CD14-positive monocyte (primary cell): ENCODE measurements at regions not wholly inside any gene's neighbourhood (a gene's known extent, or its start where the extent isn't known, plus 50 kb on each side); places are given as distances from the start of the nearest gene placed in this dataset.
"Not testable (repeated sequence)": the region's sequence is repeated elsewhere in the genome, so short reads cannot be mapped to it uniquely, and the experiment has no call there.

Source experiments
- DNase-seq, 3 donors: peaks; one replicate each; pipeline ENCODE4 v3.0.0-alpha.2; 2011 to 2022
- H2AFZ ChIP-seq: 2 replicates; pipeline ENCODE4 v1.6.0; 2012; ENCODE audit warnings: mild to moderate bottlenecking, low read depth, low read length, inconsistent platforms; ENCODE audit not compliant: insufficient read depth, poor library complexity, severe bottlenecking
- H3K27ac ChIP-seq, 2 donors: 1 replicate in 1 of 2; 2 replicates in 1 of 2; pipeline ENCODE4 v1.5.1; 2012 to 2013; ENCODE audit warnings: low read length in 2 of 2, control low read depth in 1 of 2, inconsistent platforms in 1 of 2, low read depth in 1 of 2, mild to moderate bottlenecking in 1 of 2
- H3K27me3 ChIP-seq, 2 donors: one replicate each; pipeline versions ENCODE4 v1.6.0 to v1.6.1; 2011 to 2013; ENCODE audit warnings: low read length in 2 of 2; ENCODE audit not compliant: control insufficient read depth in 2 of 2, insufficient read depth in 2 of 2
- H3K36me3 ChIP-seq, 2 donors: replicated peaks in 1 of 2; 1 replicate in 1 of 2; 2 replicates in 1 of 2; pipeline versions ENCODE4 v1.5.1 to v1.6.1; 2012 to 2013; ENCODE audit warnings: low read length in 2 of 2, control low read depth in 1 of 2, inconsistent platforms in 1 of 2, mild to moderate bottlenecking in 1 of 2; ENCODE audit not compliant: insufficient read depth in 2 of 2, control insufficient read depth in 1 of 2
- H3K4me1 ChIP-seq, 2 donors: 1 replicate in 1 of 2; 2 replicates in 1 of 2; pipeline versions ENCODE4 v1.5.1 to v1.6.1; 2012 to 2013; ENCODE audit warnings: low read length in 2 of 2, control low read depth in 1 of 2, inconsistent platforms in 1 of 2, mild to moderate bottlenecking in 1 of 2, moderate library complexity in 1 of 2; ENCODE audit not compliant: insufficient read depth in 2 of 2, control insufficient read depth in 1 of 2
- H3K4me2 ChIP-seq: replicated peaks from 2 replicates; pipeline ENCODE3; 2012; ENCODE audit warnings: low read length, moderate library complexity, mild to moderate bottlenecking; ENCODE audit not compliant: poor library complexity, severe bottlenecking; ENCODE audit errors: extremely low read depth
- H3K4me3 ChIP-seq, 3 experiments: fragments of 200-600 bp in 1 of 3; sonication (generic) in 1 of 3; replicated peaks in 1 of 3; 1 replicate in 2 of 3; 2 replicates in 1 of 3; pipeline ENCODE4 v1.5.1; 2011 to 2013; ENCODE audit warnings: low read length in 3 of 3, mild to moderate bottlenecking in 3 of 3, control low read depth in 2 of 3, low read depth in 2 of 3, inconsistent platforms in 1 of 3, moderate library complexity in 1 of 3
- H3K79me2 ChIP-seq: 2 replicates; pipeline ENCODE4 v1.6.0; 2012; ENCODE audit warnings: mild to moderate bottlenecking, control low read depth, inconsistent platforms, low read length, moderate library complexity; ENCODE audit not compliant: insufficient read depth
- H3K9ac ChIP-seq: 2 replicates; pipeline ENCODE4 v1.6.0; 2017; ENCODE audit warnings: low read length, mild to moderate bottlenecking; ENCODE audit not compliant: insufficient read depth, poor library complexity, severe bottlenecking
- H3K9me3 ChIP-seq, 2 donors: replicated peaks in 1 of 2; 1 replicate in 1 of 2; 2 replicates in 1 of 2; pipeline versions ENCODE4 v1.5.1 to v1.6.1; 2012 to 2013; ENCODE audit warnings: low read length in 2 of 2, control low read depth in 1 of 2; ENCODE audit not compliant: control insufficient read depth in 1 of 2, insufficient read depth in 1 of 2
- H4K20me1 ChIP-seq: 2 replicates; pipeline ENCODE4 v1.6.0; 2012; ENCODE audit warnings: mild to moderate bottlenecking, low read length, control low read depth, moderate library complexity; ENCODE audit not compliant: insufficient read depth
- H3K27ac Mint-ChIP-seq, 7 donors: one replicate each; pipeline ENCODE4 v1.8.0; 2020; ENCODE audit warnings: mild to moderate bottlenecking in 7 of 7, mixed read lengths in 7 of 7, moderate library complexity in 6 of 7, inconsistent platforms in 2 of 7
- H3K27me3 Mint-ChIP-seq, 3 donors: one replicate each; pipeline ENCODE4 v1.8.0; 2021 to 2022; ENCODE audit warnings: low read depth in 3 of 3, mild to moderate bottlenecking in 3 of 3, mixed read lengths in 3 of 3, moderate library complexity in 3 of 3, inconsistent platforms in 1 of 3
- H3K36me3 Mint-ChIP-seq, 2 donors: one replicate each; pipeline ENCODE4 v1.8.0; 2020; ENCODE audit warnings: mixed read lengths in 2 of 2, inconsistent platforms in 1 of 2, mild to moderate bottlenecking in 1 of 2
- H3K4me1 Mint-ChIP-seq: one replicate; pipeline ENCODE4 v1.8.0; 2020; ENCODE audit warnings: mild to moderate bottlenecking, mixed read lengths
- H3K4me3 Mint-ChIP-seq, 2 donors: one replicate each; pipeline ENCODE4 v1.8.0; 2020; ENCODE audit warnings: mild to moderate bottlenecking in 2 of 2, mixed read lengths in 2 of 2, moderate library complexity in 1 of 2
- H3K9me3 Mint-ChIP-seq, 7 donors: one replicate each; pipeline ENCODE4 v1.8.0; 2020 to 2022; ENCODE audit warnings: mixed read lengths in 7 of 7, mild to moderate bottlenecking in 6 of 7, moderate library complexity in 6 of 7, inconsistent platforms in 2 of 7
- CTCF ChIP-seq: fragments of 200-600 bp; IDR thresholded peaks from one replicate; pipeline ENCODE4 v1.8.0; 2022; ENCODE audit warnings: antibody characterized with exemption, mild to moderate bottlenecking
- WGBS: methylation state at CpG from one replicate; pipeline ENCODE4 v1.1.5; 2013; ENCODE audit warnings: missing lambda C conversion rate; ENCODE audit not compliant: insufficient coverage; 5-methylcytosine and 5-hydroxymethylcytosine counted together
- intact Hi-C, 2 donors: fragments of 100-400 bp; cut with micrococcal nuclease; formaldehyde crosslinking; loops; one replicate each; pipeline versions ENCODE4 v1.15.0 to v1.15.1; 2023

GRCh38 chr5:26486631-26487030 is 551.8 kb downstream of the CDH9 start:
- no peaks in the 10 kb centered on the region for H3K36me3 ChIP-seq
- DNase-seq = no peak
- H2AFZ ChIP-seq = no peak overlapping the region
- H4K20me1 ChIP-seq = no peaks in the 10 kb centered on the region
- H3K4me2 ChIP-seq = no peak overlapping the region
- no peak for TF ChIP-seq CTCF
- Mint-ChIP-seq H3K27me3 (peaks cover 0 to 2% (median 1%) of the 10 kb centered on the region in 3 donors), H3K27ac (no peak overlapping the region), H3K4me1 (no peaks in the 10 kb centered on the region), H3K36me3 (no peaks in the 10 kb centered on the region), H3K4me3 (no peak overlapping the region), H3K9me3 (peaks cover 3 to 19% (median 6%) of the 10 kb centered on the region in 7 donors)
- H3K4me1 ChIP-seq = no peaks in the 10 kb centered on the region
- H3K9me3 ChIP-seq = peaks cover 8 to 11% of the 10 kb centered on the region in 2 donors
- H3K4me3 ChIP-seq = no peak overlapping the region
- H3K79me2 ChIP-seq = no peaks in the 10 kb centered on the region
- no CpG with 5 or more reads among the region's 3 CpGs for WGBS
- intact Hi-C loops = no loop called here
- H3K9ac ChIP-seq = no peak overlapping the region
- H3K27ac ChIP-seq = no peak overlapping the region
- no peaks in the 10 kb centered on the region for H3K27me3 ChIP-seq

GRCh38 chr5:26485146-26485860 is 553.1 kb downstream of the CDH9 start:
- H3K36me3 ChIP-seq, H3K27me3 Mint-ChIP-seq, H3K27ac ChIP-seq, H3K9ac ChIP-seq, H3K4me3 Mint-ChIP-seq, H3K4me1 Mint-ChIP-seq, H3K27me3 ChIP-seq, H3K4me2 ChIP-seq, H2AFZ ChIP-seq, H3K36me3 Mint-ChIP-seq, H3K4me1 ChIP-seq, H3K27ac Mint-ChIP-seq, H4K20me1 ChIP-seq, DNase-seq, H3K9me3 ChIP-seq, H3K4me3 ChIP-seq, H3K79me2 ChIP-seq, intact Hi-C loops: not testable (repeated sequence)
- 93% methylated on average over 42 of the region's 46 CpGs for WGBS
- peaks cover 3 to 16% (median 4%) of the 10 kb centered on the region in 7 donors for H3K9me3 Mint-ChIP-seq
